Mesothelial cell of epicardium (in vitro differentiated cells): ENCODE measurements at regions not wholly inside any gene's neighbourhood (a gene's known extent, or its start where the extent isn't known, plus 50 kb on each side); places are given as distances from the start of the nearest gene placed in this dataset.

Source experiments
- DNase-seq, 2 experiments: peaks; one replicate each; pipeline ENCODE4 v3.0.0; 2021; ENCODE audit warnings: low spot score in 2 of 2; ENCODE audit not compliant: unreplicated experiment in 2 of 2
- H3K27ac Mint-ChIP-seq: 2 replicates; pipeline ENCODE4 v1.8.0; 2021; ENCODE audit warnings: mixed read lengths
- H3K27me3 Mint-ChIP-seq: 2 replicates; pipeline ENCODE4 v1.8.0; 2021; ENCODE audit warnings: low read depth, mixed read lengths
- H3K36me3 Mint-ChIP-seq: 2 replicates; pipeline ENCODE4 v1.8.0; 2021; ENCODE audit warnings: mixed read lengths
- H3K4me1 Mint-ChIP-seq: 2 replicates; pipeline ENCODE4 v1.8.0; 2021; ENCODE audit warnings: mixed read lengths
- H3K4me3 Mint-ChIP-seq: 2 replicates; pipeline ENCODE4 v1.8.0; 2021; ENCODE audit warnings: mild to moderate bottlenecking, moderate library complexity, mixed read lengths
- H3K9me3 Mint-ChIP-seq: 2 replicates; pipeline ENCODE4 v1.8.0; 2021; ENCODE audit warnings: mixed read lengths
- TF ChIP-seq, protein P1 (sequence below): fragments of 200-600 bp; sonication (generic); IDR thresholded peaks from one replicate; pipeline ENCODE4 v1.5.0; 2021; ENCODE audit warnings: antibody characterized with exemption; ENCODE audit not compliant: unreplicated experiment

DNA sequence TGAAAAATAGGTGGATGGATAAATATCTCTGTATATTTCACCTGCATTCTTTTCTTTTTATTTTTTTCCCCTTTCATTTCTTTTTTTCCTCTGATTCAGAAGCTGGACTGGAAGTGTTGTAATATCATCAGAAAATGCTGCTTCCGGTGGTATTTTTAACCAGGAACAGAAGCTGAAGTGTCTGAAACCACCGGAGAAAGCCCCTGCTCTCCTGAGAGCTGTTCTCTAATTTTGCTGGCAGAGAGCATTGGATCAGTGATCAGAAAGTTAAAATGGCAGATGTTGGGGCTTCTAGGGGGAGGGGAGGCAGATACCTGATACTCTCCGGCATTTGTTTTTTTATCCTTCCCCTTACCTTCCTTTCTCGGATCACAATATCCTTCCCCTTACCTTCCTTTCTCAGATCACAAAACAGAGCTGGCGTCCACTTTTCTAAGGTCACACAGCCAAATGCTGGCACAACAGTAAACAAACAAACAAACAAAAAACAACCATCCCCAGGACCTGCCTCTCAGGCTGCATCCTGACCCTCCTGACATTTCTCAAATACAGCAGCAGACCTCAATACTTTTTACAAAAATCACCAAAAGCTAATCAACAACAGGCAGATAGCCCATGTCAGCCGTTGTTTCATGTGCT lies 143.2 kb upstream of the ZNF217 start:
- H3K27ac Mint-ChIP-seq, result peak overlapping the region; percentile 97
- no peaks in the 10 kb centered on the region for H3K9me3 Mint-ChIP-seq
- no peak for DNase-seq

DNA sequence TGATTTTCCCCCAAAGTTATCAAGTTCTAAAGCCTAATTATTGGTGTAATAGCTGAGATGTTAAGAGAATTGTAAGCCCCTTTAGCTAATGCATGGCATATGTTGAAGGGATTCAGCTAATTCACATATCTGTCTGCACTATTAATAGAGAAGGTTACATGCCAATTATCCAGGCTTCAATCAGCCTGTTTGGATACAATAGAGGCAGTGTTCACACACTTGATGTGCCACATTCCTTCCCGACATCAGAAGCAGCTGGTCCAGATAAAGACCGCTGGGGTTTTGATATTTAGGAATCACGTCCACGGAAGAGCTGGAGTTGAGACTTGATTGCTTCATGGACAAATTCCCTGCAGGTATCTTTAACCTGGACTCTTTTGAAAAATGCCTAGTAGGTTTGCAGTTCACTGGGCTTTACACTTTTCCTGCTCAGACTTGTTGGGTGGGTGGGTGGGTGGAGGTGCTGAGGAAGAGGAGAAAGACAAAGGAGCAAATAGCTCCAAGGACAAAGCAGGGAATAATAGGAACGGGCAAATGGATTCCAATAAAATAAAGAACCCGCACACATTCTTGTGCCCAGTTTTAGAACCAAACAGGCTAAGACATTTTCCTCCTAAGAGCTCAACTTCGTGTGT lies 142.6 kb upstream of the ZNF217 start:
- DNase-seq, result no peak
- H3K36me3 Mint-ChIP-seq, result no peaks in the 10 kb centered on the region
- H3K4me3 Mint-ChIP-seq, result peak overlapping the region; percentile 64
- TF ChIP-seq, protein P1, sequence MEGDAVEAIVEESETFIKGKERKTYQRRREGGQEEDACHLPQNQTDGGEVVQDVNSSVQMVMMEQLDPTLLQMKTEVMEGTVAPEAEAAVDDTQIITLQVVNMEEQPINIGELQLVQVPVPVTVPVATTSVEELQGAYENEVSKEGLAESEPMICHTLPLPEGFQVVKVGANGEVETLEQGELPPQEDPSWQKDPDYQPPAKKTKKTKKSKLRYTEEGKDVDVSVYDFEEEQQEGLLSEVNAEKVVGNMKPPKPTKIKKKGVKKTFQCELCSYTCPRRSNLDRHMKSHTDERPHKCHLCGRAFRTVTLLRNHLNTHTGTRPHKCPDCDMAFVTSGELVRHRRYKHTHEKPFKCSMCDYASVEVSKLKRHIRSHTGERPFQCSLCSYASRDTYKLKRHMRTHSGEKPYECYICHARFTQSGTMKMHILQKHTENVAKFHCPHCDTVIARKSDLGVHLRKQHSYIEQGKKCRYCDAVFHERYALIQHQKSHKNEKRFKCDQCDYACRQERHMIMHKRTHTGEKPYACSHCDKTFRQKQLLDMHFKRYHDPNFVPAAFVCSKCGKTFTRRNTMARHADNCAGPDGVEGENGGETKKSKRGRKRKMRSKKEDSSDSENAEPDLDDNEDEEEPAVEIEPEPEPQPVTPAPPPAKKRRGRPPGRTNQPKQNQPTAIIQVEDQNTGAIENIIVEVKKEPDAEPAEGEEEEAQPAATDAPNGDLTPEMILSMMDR, result no peak
- H3K4me1 Mint-ChIP-seq, result peaks cover 63% of the 10 kb centered on the region
- no peaks in the 10 kb centered on the region for H3K9me3 Mint-ChIP-seq
- peak overlapping the region; percentile 97 for H3K27ac Mint-ChIP-seq
- H3K27me3 Mint-ChIP-seq, result no peaks in the 10 kb centered on the region

More for the DNA sequence above, 143.2 kb upstream of the ZNF217 start:
- Mint-ChIP-seq H3K4me1 (peaks cover 64% of the 10 kb centered on the region), H3K36me3 (no peaks in the 10 kb centered on the region), H3K4me3 (peak overlapping the region; percentile 64), H3K27me3 (no peaks in the 10 kb centered on the region)
- TF ChIP-seq, protein P1, result no peak

DNA sequence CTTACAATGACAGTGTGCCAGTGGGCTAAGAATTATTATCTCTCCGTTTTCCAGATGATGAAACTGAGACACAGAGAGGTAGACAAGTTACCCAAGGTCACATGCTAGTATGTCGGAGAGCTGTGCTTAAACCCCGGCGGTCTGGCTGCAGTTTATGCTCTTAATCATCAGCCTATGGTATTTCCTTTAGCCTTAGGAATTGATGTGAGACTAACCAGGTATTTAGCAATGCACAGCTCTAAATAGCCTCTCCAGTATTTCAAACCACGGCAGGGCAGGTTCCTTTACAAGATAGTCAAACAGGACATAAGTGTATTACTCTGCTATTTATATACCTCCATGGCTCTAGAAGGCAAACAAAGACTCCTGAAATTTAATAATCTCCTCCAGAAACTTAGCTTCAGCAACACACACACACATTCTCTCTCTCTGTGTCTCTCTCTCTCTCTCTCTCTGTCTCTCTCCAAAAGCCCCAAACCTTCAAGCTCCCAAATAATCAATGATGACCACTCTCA lies 142.0 kb upstream of the ZNF217 start:
- H3K27ac Mint-ChIP-seq, result peak overlapping the region; percentile 97
- H3K4me3 Mint-ChIP-seq, result peak overlapping the region; percentile 0
- no peaks in the 10 kb centered on the region for H3K27me3 Mint-ChIP-seq
- TF ChIP-seq, protein P1, result no peak
- no peaks in the 10 kb centered on the region for H3K36me3 Mint-ChIP-seq
- DNase-seq, result no peak
- H3K4me1 Mint-ChIP-seq, result peaks cover 60% of the 10 kb centered on the region
- H3K9me3 Mint-ChIP-seq, result no peaks in the 10 kb centered on the region

DNA sequence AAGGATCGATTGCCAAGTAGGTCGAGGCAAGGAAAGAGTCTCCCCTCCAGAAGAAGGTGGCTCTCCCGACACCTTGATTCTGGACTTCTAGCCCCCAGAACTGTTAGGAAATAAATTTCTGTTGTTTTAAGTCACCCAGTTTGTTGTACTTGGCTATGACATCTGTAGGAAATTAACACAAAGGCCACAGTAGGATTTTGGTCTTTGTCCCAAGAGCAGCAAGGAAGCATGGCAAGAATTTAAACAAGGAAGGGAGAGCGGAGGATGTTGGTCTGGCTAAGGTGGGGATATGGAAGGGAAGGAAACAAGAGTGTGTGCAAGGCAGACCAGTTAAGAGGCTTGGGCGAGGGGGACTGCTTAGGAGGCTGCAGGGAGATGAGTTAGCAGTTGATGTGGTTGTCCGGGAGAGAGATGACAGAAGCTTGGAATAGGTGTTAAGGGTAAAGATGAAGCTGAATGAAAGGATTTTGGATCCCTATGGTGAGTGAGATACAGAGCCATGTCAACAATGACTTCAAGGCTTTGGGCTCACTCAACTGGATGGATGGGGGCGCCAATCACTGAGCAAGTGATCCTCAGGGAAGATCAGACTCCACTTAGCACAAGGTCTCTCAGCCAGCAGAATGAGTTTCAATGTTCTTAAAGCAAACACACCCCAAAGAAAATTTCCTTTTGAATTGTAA lies 140.5 kb upstream of the ZNF217 start:
- no peak overlapping the region for H3K4me3 Mint-ChIP-seq

GRCh38 chr20:53731595-53731994 lies 138.0 kb upstream of the ZNF217 start:
- TF ChIP-seq, protein P1, result no peak
- Mint-ChIP-seq H3K9me3 (no peaks in the 10 kb centered on the region), H3K4me3 (no peak overlapping the region), H3K27me3 (no peaks in the 10 kb centered on the region), H3K36me3 (no peaks in the 10 kb centered on the region), H3K27ac (no peak overlapping the region), H3K4me1 (peaks cover 27% of the 10 kb centered on the region)
- DNase-seq, result no peak

More for the DNA sequence above, 140.5 kb upstream of the ZNF217 start:
- no peak for DNase-seq
- Mint-ChIP-seq H3K27me3 (no peaks in the 10 kb centered on the region), H3K4me1 (peaks cover 51% of the 10 kb centered on the region), H3K9me3 (no peaks in the 10 kb centered on the region), H3K27ac (peak overlapping the region; percentile 19), H3K36me3 (no peaks in the 10 kb centered on the region)
- TF ChIP-seq, protein P1, result no peak
